NCI-H187 (cell line): ENCODE measurements at regions not wholly inside any gene's neighbourhood (a gene's known extent, or its start where the extent isn't known, plus 50 kb on each side); places are given as distances from the start of the nearest gene placed in this dataset.
"Not testable (repeated sequence)": the region's sequence is repeated elsewhere in the genome, so short reads cannot be mapped to it uniquely, and the experiment has no call there.

ENCODE experiments used
- DNase-seq, 2 experiments: peaks; one replicate each; lab custom pipeline; 2025; lab: John Stamatoyannopoulos, UW

- no peak for DNase-seq
Observed at GRCh38 chr3:177842743-177843734, 645.8 kb upstream of the TBL1XR1 start.

DNA sequence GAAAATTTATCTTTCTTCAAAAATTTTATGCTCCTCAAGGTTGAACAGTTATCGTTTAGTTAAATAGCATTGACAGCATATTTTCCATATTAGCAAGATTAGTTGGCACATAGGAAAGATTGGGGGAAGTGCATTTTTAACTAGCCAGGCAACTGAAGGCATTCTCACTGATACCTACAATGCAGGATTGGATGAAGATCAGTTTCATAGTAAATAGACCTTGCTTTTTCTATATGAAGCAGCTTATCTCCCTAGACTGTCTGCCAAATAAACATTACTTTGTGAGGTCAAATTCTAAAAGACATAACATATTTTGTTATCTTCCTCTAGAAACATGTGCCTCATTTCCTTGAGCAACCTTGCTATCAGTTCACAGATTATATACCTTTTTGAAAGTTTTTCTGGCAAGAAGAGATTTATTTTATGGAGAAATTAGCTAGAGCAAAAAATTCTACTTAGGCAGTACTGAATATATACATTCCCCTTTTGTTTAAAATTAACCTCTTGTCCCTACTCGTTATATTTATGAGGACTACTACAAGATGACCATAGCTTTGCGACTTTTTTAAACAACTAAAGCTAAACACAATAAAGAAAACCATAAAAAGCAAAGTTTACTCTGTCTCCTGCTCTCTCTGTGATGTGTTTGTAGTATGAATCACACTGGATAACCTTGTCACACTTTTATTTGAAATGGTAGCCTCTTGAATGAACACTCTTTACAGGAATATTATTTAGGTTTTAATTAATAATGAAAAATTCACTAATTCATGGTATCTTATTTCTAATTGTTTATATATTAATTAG is 654.9 kb upstream of the TBL1XR1 start:
- DNase-seq = no peak

GRCh38 chr3:177855021-177855420 is 657.7 kb upstream of the TBL1XR1 start:
- DNase-seq = no peak

DNA sequence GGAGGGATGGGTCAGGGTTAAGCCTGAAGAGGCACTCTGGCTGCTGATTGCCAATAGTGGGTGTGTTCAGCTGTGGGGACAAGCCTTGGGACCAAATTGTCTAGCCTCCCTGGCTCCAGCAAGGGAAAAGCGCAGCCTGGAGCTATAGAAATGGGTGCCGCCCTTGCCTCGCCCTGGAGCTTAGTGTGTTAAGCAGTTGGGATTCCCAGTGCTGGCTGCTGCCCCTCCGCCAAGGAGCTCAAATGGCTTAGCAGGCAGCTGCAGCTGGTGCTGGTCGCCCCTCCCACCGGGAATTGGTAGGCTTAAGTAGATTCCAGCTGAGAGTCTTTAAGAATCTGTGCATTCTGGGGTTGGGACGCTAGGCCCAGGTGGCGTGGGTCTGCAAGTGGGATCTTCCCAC is 662.9 kb upstream of the TBL1XR1 start:
- DNase-seq = no peak

DNA sequence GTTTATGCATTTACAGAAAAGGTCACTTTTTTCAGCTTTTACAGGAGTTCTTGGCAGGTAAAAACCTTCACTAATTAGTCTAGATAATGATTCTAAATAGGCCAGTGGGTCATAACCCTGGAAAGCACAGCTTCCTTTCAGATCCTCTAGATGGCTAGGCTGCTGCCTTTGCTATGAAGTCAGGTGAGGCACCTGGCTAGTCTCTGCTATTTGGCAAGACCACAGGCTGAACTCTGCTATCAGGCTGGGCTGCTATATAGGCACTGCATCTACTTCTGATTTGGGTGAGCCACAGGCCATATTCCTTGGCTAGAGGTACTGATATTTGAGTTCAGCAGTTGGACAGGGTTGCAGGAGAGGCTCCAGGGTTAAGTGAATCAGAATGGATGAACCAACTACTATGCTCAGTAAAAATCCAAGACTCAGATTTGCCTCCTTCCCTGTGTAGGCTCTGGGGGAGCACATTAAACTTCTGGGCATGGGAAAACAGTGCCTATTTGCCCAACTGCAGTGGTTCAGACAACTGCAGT is 665.7 kb upstream of the TBL1XR1 start:
- no peak for DNase-seq

DNA sequence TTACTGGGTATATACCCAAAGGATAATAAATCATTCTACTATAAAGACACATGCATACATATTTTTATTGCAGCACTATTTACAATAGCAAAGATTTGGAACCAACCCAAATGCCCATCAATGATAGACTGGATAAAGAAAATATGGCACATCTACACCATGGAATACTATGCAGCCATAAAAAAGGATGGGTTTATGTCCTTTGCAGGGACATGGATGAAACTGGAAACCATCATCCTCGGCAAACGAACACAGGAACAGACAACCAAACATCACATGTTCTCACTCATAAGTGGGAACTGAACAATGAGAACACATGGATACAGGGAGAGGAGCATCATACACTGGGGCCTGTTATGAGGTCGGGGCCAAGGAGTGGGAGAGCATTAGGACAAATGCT is 665.0 kb upstream of the KCNMB2 start:
- DNase-seq = not testable (repeated sequence)

- DNase-seq = no peak
Observed at GRCh38 chr3:177878192-177878591, 658.0 kb upstream of the KCNMB2 start.

GRCh38 chr3:177878957-177879356 is 657.3 kb upstream of the KCNMB2 start:
- no peak for DNase-seq

- no peak for DNase-seq
Observed at GRCh38 chr3:177881351-177881750, 654.9 kb upstream of the KCNMB2 start.

GRCh38 chr3:177882124-177882648 is 654.0 kb upstream of the KCNMB2 start:
- no peak for DNase-seq

DNA sequence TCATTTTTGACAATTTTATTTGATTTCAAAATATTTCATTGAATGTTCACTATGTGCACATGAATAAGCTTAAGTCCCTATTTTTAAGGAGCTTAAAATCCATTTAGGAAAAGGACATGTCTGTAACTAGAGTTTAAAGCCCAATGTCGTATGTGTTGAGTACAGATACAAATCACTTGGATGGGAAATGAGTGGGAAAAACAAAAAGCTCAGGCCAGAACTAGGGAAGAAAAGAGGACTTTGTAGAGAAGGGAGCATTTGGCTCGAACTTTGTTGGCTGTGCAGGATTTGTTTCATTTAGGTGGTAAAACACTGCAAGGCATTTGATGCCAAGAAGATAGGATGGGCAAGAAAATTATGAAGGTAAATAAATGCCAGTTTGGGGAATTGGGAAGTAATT is 653.1 kb upstream of the KCNMB2 start:
- DNase-seq = no peak

- no peak for DNase-seq
Observed at GRCh38 chr3:177883957-177884356, 652.3 kb upstream of the KCNMB2 start.

DNA sequence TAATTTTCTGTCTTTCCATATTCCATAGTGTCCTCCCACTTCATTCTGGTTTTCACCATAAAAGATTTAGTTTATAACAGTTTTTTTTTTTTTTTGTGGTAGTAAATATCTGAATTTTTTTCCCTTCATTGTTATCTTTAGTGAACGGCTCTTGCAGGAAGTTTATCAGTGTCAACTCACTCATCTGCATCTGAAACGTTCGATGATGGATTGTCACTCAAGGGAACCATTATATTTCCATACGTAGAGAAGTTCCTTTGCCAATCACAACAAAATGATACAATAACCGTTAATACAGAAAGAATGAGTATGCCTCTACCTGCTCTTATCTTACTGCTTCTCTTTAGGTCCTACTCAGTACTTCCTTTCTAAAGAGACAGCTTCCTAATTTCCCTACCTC is 651.2 kb upstream of the KCNMB2 start:
- no peak for DNase-seq

GRCh38 chr3:177886501-177886900 is 649.7 kb upstream of the KCNMB2 start:
- no peak for DNase-seq

DNA sequence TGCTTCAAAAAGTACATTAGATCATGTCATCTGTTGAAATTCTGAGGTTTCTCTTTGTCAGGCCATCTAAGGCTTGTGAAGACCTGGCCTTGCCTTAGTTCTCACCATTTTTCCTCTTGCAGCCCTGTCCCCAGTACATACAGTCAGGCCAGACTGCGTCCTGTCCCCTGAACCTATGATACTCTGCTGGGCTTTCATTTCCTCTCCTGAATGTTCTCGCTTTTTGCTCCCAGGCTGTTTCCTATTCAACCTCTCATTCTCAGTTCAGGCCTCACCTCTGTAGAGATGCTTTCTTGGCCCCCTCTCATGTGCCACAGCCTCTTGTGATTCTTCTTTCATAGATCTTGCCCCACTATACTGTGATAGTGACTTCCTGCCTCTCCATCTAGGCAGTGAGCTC is 648.8 kb upstream of the KCNMB2 start:
- no peak for DNase-seq

DNA sequence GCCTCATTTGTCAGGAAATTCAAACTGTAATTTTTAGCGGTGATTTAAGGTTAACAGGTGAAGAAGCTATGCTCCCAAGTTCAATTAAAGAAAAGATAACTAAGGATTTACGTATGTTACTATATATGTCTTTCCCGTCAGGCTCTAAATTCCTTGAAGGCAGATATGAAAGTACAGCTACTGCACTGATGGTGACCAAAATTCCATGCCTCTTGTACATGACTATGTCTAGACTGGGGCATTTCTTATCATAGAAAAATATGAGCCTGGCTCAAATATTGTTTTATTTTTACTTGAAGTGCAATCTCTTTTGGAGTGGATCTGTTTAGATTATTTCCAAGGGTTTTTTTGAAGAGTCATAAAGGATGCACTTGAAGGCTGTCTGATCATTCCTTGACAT is 647.1 kb upstream of the KCNMB2 start:
- DNase-seq = no peak

GRCh38 chr3:177889652-177890358 is 646.4 kb upstream of the KCNMB2 start:
- DNase-seq = no peak

DNA sequence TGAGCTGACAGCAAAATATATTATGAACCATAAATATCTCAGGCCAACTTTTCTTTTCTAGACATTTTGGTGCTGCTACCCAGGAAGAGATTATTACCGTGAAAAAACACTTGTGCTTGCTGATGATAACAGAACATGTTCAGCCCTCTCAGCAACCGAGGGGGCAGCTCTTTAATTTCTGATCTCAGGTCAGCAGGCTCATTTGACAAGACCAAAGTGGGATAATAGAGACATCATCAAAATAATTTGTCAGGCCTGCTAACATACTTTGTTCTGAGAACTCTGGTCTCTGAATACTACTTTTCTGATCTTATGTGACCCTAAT is 645.9 kb upstream of the KCNMB2 start:
- no peak for DNase-seq

DNA sequence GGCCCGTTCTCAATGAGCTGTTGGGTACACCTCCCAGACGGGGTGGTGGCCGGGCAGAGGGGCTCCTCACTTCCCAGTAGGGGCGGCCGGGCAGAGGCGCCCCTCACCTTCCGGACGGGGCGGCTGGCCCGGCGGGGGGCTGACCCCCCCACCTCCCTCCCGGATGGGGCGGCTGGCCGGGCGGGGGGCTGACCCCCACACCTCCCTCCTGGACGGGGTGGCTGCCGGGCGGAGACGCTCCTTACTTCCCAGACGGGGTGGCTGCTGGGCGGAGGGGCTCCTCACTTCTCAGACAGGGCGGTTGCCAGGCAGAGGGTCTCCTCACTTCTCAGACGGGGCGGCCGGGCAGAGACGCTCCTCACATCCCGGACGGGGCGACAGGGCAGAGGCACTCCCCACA is 644.7 kb upstream of the KCNMB2 start:
- DNase-seq = not testable (repeated sequence)

GRCh38 chr3:177893331-177893730 is 642.9 kb upstream of the KCNMB2 start:
- DNase-seq = no peak

- DNase-seq = no peak
Observed at GRCh38 chr3:177894081-177894728, 642.0 kb upstream of the KCNMB2 start.
